PC-3 (cell line): ENCODE measurements at regions not wholly inside any gene's neighbourhood (a gene's known extent, or its start where the extent isn't known, plus 50 kb on each side); places are given as distances from the start of the nearest gene placed in this dataset.

Experiments
- ATAC-seq: fragments of 200-7000 bp; cut with Tn5 transposase; 2 replicates; pipeline ENCODE4 v1.9.1; 2020; ENCODE audit warnings: mild to moderate bottlenecking, moderate library complexity
- BruUV-seq: library from RNA; stranded (reverse); fragments of 400-500 nt; replicated peaks from 2 replicates; lab custom pipeline; 2021; lab: Mats Ljungman, UMichigan
- CTCF ChIA-PET: fragments of 300-600 bp; sonication (Branson Sonifier 250); formaldehyde crosslinking; loops from one replicate; lab custom pipeline; 2022; ENCODE audit warnings: antibody characterized with exemption; lab: Charles Lee
- POLR2A ChIA-PET: fragments of 300-600 bp; sonication (Branson Sonifier 250); formaldehyde crosslinking; loops from one replicate; lab custom pipeline; 2022; ENCODE audit warnings: antibody characterized with exemption; ENCODE audit not compliant: unreplicated experiment; lab: Charles Lee
- DNase-seq: peaks from one replicate; pipeline ENCODE4 v3.0.0-alpha.2; 2015
- H2AFZ ChIP-seq: fragments of 300-600 bp; sonication (generic); 2 replicates; pipeline ENCODE4 v1.6.0; 2016; ENCODE audit warnings: antibody characterized with exemption, low read length
- H3F3A ChIP-seq: fragments of 300-600 bp; sonication (generic); one replicate; pipeline ENCODE4 v1.6.0; 2017; ENCODE audit warnings: antibody characterized with exemption, low read length, control low read depth, mild to moderate bottlenecking; ENCODE audit not compliant: unreplicated experiment
- H3K27ac ChIP-seq: fragments of 300-600 bp; sonication (generic); 2 replicates; pipeline ENCODE4 v1.5.1; 2016; ENCODE audit warnings: mild to moderate bottlenecking, low read length
- H3K27me3 ChIP-seq: fragments of 300-600 bp; sonication (generic); 2 replicates; pipeline ENCODE4 v1.6.1; 2016; ENCODE audit warnings: low read length, mixed read lengths
- H3K36me3 ChIP-seq: fragments of 300-600 bp; sonication (generic); 2 replicates; pipeline ENCODE4 v1.6.1; 2016; ENCODE audit warnings: low read depth, mixed run types, low read length, mixed read lengths
- H3K4me1 ChIP-seq: fragments of 300-600 bp; sonication (generic); 2 replicates; pipeline ENCODE4 v1.5.1; 2016; ENCODE audit warnings: low read length; ENCODE audit not compliant: insufficient read depth
- H3K4me2 ChIP-seq: fragments of 300-600 bp; sonication (generic); 2 replicates; pipeline ENCODE4 v1.6.0; 2016; ENCODE audit warnings: low read length
- H3K4me3 ChIP-seq: fragments of 300-600 bp; sonication (generic); 2 replicates; pipeline ENCODE4 v1.5.1; 2016; ENCODE audit warnings: mild to moderate bottlenecking, low read length, mixed read lengths
- H3K79me2 ChIP-seq: fragments of 300-600 bp; sonication (generic); 2 replicates; pipeline ENCODE4 v1.6.1; 2017; ENCODE audit warnings: low read length, mixed read lengths
- H3K9ac ChIP-seq: fragments of 300-600 bp; sonication (generic); 2 replicates; pipeline ENCODE4 v1.6.0; 2016; ENCODE audit warnings: mild to moderate bottlenecking, low read length
- H3K9me2 ChIP-seq: fragments of 300-600 bp; sonication (generic); replicated peaks from 2 replicates; pipeline ENCODE4 v1.6.1; 2016; ENCODE audit warnings: mixed run types, low read length, mixed read lengths
- H3K9me3 ChIP-seq: fragments of 300-600 bp; sonication (generic); 2 replicates; pipeline ENCODE4 v1.6.1; 2016; ENCODE audit warnings: low read length, mixed read lengths
- H4K20me1 ChIP-seq: fragments of 300-600 bp; sonication (generic); 2 replicates; pipeline ENCODE4 v1.6.1; 2016; ENCODE audit warnings: low read length, mixed read lengths
- EZH2 ChIP-seq: fragments of 300-600 bp; sonication (generic); IDR thresholded peaks from one replicate; pipeline ENCODE4 v1.6.1; 2017; ENCODE audit warnings: antibody characterized with exemption, mild to moderate bottlenecking, low read length; ENCODE audit not compliant: unreplicated experiment
- EZH2phosphoT487 ChIP-seq: fragments of 300-600 bp; sonication (generic); IDR thresholded peaks from 2 replicates; pipeline ENCODE4 v1.6.1; 2018; ENCODE audit warnings: mild to moderate bottlenecking, antibody characterized with exemption, low read length, borderline replicate concordance
- intact Hi-C: fragments of 100-400 bp; cut with micrococcal nuclease; formaldehyde crosslinking; loops from 2 replicates; pipeline ENCODE4 v1.9.0; 2023
- TF ChIP-seq, protein P1 (sequence below): fragments of 300-600 bp; sonication (generic); conservative IDR thresholded peaks from 2 replicates; pipeline ENCODE4 v1.5.1; 2017; ENCODE audit warnings: antibody characterized with exemption, low read depth, mild to moderate bottlenecking, low read length

DNA sequence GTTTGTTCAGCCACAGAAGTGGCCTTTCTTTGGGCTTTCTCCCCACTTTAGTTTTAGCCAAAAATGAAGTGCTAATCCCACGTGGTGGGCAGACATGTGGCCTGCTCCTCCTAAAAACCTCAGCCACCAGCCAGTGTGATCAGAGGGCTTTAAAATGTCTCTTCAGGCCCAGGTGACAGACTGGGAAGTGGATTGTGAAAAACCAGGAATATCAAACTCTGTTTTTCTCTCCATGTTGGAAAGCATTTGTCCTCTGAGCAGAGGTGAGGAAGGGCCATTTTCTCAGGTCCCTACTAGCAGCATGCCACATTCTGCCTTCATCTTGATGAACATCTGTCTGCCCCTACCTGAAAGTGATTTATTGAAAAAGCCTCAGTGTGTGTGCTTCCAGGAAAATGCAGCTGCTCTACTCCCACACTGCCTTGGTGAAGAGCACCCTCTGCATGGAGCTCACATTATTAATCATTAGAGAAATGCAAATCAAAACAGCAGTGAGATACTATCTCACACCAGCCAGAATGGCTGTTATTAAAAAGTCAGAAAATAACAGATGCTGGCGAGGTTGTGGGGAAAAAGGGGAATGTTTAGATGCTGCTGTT is 181.2 kb upstream of the DMAC1 start:
- ChIA-PET POLR2A (no interaction called here), CTCF (no interaction called here)
- Histone ChIP-seq H3K9me2 (no peaks in the 10 kb centered on the region), H3K9me3 (no peaks in the 10 kb centered on the region), H3F3A (no peaks in the 10 kb centered on the region), H4K20me1 (no peaks in the 10 kb centered on the region), H3K27me3 (no peaks in the 10 kb centered on the region), H3K36me3 (no peaks in the 10 kb centered on the region), H3K4me2 (no peak overlapping the region), H3K4me1 (no peaks in the 10 kb centered on the region), H3K4me3 (no peak overlapping the region), H3K79me2 (no peaks in the 10 kb centered on the region), H3K27ac (no peak overlapping the region), H2AFZ (no peak overlapping the region), H3K9ac (no peak overlapping the region)
- intact Hi-C loops, result no loop called here
- DNase-seq, result no peak
- TF ChIP-seq, protein P1, sequence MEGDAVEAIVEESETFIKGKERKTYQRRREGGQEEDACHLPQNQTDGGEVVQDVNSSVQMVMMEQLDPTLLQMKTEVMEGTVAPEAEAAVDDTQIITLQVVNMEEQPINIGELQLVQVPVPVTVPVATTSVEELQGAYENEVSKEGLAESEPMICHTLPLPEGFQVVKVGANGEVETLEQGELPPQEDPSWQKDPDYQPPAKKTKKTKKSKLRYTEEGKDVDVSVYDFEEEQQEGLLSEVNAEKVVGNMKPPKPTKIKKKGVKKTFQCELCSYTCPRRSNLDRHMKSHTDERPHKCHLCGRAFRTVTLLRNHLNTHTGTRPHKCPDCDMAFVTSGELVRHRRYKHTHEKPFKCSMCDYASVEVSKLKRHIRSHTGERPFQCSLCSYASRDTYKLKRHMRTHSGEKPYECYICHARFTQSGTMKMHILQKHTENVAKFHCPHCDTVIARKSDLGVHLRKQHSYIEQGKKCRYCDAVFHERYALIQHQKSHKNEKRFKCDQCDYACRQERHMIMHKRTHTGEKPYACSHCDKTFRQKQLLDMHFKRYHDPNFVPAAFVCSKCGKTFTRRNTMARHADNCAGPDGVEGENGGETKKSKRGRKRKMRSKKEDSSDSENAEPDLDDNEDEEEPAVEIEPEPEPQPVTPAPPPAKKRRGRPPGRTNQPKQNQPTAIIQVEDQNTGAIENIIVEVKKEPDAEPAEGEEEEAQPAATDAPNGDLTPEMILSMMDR, result no peak
- TF ChIP-seq EZH2 (no peak), EZH2phosphoT487 (no peak)
- ATAC-seq, result no peak
- no TSS peak for BruUV-seq

GRCh38 chr9:7980041-7980440 is 180.5 kb upstream of the DMAC1 start:
- Histone ChIP-seq H3K9me3 (no peaks in the 10 kb centered on the region), H3K36me3 (no peaks in the 10 kb centered on the region), H3K4me1 (no peaks in the 10 kb centered on the region), H3F3A (no peaks in the 10 kb centered on the region), H3K79me2 (no peaks in the 10 kb centered on the region), H4K20me1 (no peaks in the 10 kb centered on the region), H2AFZ (no peak overlapping the region), H3K4me3 (no peak overlapping the region), H3K9ac (no peak overlapping the region), H3K4me2 (no peak overlapping the region), H3K9me2 (no peaks in the 10 kb centered on the region), H3K27ac (no peak overlapping the region), H3K27me3 (no peaks in the 10 kb centered on the region)
- no peak for ATAC-seq
- no TSS peak for BruUV-seq
- TF ChIP-seq EZH2phosphoT487 (no peak), EZH2 (no peak)
- TF ChIP-seq, protein P1, result no peak
- DNase-seq, result no peak
- CTCF ChIA-PET, result no interaction called here
- POLR2A ChIA-PET, result no interaction called here
- intact Hi-C loops, result no loop called here

- Histone ChIP-seq H3K79me2 (no peaks in the 10 kb centered on the region), H3K9me2 (no peaks in the 10 kb centered on the region), H3K4me3 (no peak overlapping the region), H3K4me2 (no peak overlapping the region), H3K9ac (no peak overlapping the region), H2AFZ (no peak overlapping the region), H3K9me3 (no peaks in the 10 kb centered on the region), H3F3A (no peaks in the 10 kb centered on the region), H3K4me1 (no peaks in the 10 kb centered on the region), H4K20me1 (no peaks in the 10 kb centered on the region), H3K36me3 (no peaks in the 10 kb centered on the region), H3K27ac (no peak overlapping the region), H3K27me3 (no peaks in the 10 kb centered on the region)
- ChIA-PET POLR2A (no interaction called here), CTCF (no interaction called here)
- intact Hi-C loops, result no loop called here
- TF ChIP-seq EZH2 (no peak), EZH2phosphoT487 (no peak)
- TF ChIP-seq, protein P1, result no peak
- ATAC-seq (no peak), DNase-seq (no peak)
- BruUV-seq, result no TSS peak
Measured at GRCh38 chr9:7979611-7980010, 180.0 kb upstream of the DMAC1 start.
